ENCODE measurements at regions not wholly inside any gene's neighbourhood (a gene's known extent, or its start where the extent isn't known, plus 50 kb on each side); places are given as distances from the start of the nearest gene placed in this dataset.
"Not testable (repeated sequence)": the region's sequence is repeated elsewhere in the genome, so short reads cannot be mapped to it uniquely, and the experiment has no call there.

DNA sequence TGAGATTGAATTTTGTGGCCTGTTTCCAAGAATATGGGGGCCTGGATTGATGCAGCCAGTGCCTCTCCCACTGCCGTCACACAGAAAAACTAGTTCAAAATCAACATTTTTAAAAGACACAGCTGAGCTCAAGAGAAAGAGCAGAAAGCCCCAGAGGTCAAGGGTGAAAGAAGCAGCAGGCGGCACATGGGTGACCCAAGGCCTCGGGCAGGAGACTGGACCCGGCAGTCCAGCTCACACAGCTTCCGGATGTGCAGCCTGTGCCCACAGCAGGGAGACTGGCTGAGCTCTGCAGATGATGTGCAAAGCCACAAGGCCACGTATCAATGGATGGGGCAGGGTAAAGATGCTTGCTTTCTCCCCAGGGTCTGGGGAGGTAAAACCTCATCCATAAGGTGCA, 50.4 kb upstream of the RNF32 start:
- no peak for DNase-seq

DNA sequence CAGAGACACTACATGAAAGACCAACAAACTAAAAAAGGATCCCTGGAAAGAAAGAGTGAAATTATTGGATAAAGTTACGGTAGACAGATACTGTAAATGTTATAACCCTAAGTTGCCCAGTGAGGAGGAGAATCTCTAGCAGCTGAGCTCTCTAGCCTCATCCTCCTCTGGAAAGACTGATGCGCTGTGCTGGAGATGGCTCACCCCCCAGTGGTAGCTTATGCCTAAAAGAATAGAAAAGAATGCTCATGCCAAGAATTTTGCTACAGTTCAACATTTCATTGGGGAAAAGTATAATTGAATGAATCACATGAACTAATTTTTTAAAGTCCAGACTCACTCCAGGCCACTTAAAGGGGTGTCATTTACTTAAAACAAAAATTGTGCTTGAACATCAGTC, 50.8 kb upstream of the RNF32 start:
- no peak for DNase-seq

DNA sequence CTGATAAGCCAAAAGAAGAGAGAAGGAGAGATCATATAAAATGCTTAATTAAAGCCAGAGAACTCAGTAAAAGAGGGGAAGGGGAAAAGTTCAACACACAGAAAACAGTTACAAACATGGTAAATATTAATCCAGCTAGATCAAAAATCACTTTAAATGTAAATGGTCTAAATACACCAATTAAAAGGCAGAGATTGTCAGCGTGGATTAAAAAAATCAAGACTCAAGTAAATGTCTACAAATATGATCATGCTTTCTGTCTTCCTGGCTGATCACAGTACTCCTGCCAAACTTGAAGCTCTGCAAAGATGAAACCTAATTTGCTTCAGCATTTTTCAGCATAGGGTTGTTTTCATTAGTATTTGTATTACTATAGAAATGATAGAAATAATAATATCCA, 54.6 kb upstream of the RNF32 start:
- DNase-seq = no peak

DNA sequence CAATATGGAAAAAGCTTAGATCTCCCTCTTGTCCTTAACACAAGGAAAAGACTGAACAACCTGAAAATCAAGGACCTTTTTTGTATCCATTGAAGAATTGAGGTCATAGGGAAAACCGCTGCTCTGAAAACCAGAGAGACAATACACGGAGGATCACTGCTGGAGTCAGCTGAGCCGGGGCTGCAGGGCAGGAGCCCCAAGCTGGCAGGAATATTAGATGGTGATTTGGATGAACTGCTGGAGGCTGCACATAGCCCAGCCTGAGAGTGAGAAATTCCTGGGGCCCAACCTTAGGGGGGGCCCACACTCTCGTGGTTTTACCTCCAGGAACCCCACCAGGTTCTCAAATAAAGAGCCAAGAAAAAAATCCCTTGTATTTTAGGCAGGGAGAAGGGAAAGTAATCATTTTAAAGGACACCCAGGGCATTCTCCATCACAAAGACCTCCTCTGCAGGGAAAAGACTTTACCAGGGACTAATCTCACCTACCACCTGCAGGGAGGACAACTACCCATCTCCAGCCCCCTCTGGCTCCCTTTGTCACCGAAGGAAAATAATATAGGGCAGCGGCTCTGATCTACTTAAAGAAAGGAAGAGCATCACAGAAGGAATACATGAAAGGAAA, 55.4 kb upstream of the RNF32 start:
- DNase-seq = no peak

DNA sequence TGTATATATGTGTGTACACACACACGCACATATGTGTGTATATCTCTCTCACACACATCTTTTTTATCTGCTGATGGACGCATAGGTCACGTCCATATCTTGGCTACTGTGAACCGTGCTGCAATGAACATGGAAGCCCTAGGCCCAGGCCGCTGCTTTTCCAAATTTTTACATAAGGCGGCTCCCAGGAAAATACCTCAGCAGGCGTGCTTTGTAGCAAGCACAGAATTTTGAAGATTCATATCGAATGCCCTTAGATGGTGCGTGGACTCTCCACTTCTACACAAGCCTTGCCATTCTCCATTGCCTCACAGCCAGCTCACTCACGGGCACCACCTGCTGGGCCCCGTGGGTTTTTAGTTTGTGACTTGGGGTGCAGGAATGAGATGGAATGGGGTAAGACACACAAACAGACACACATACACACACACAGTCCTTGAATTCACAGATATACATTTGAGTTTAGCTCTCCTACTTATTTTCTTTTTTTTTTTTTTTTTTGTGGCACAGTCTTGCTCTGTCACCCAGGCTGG, 57.9 kb upstream of the RNF32 start:
- no peak for DNase-seq

DNA sequence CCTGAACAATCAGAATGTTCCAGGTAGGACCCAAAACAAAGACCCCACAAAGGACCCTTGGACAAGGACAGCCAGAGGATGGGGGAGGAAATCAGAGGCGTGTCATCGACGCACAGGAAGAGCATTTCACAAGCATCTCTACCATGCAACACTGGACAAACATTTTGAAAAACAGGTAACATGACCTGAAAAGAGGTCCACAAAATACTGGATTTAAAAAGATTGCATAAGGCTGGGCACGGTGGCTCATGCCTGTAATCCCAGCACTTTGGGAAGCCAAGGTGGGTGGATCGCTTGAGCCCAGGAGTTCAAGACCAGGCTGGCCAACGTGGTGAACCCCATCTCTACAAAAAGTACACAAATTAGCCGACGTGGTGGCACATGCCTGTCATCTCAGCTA, 60.5 kb upstream of the RNF32 start:
- no peak for DNase-seq

DNA sequence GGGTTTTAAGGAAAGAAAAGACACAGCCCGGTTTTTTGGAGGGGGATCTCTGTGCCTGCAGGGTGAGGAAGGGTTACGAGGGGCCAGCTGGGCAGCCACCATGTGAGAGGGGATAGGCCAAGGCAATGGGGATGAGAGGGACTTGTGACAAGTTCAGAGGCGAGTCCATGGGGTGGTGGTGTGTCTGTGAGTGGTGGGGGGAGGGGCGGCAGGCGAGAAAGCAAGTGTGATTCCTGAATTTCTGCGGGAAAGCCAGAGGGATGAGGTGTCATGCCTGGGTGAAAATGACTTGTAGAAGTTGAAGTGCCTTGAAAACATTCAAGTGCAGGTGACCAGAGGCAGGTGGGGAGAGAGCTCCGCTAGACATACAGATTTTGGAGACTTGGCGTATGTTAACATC, 61.0 kb upstream of the RNF32 start:
- DNase-seq = no peak

DNA sequence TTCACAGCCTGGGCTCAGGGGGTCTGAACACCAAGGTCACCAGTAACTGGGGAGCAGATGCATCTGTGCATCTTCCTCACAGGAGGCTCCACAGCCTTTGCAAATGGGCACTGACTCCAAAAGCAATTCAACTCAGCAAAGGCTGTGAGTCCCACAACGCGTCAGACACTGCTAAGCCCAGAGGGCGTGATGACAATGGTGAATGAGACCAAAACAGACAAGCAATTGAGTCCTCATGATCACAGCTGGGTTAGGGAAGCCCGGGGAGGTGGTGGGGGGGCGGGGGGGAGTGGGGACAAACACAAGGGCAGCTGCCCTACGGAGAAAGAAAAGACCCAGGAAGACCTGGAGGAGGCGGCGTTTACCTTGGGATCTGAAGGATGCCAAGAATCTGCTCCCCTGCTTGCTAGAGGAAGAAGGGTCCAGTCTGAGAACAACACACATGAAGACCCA, 61.6 kb upstream of the RNF32 start:
- no peak for DNase-seq

DNA sequence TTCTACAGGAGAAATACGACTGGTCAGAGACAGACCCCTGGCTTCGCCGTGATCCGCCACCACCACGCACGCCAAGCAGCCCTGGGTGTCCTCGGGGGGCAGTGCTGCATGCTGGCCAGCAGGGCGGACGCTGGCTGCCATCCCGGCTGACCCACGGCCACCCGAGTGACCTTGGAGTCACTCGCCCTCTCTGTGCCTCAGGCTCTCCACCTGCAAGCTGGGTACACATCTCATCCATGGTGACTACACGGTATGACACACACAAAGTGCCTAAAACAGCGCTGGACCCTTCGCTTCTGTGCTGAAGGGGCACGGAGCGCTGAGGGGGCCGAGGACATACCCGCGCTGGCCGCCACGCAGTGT, 62.0 kb upstream of the RNF32 start:
- DNase-seq = no peak

DNA sequence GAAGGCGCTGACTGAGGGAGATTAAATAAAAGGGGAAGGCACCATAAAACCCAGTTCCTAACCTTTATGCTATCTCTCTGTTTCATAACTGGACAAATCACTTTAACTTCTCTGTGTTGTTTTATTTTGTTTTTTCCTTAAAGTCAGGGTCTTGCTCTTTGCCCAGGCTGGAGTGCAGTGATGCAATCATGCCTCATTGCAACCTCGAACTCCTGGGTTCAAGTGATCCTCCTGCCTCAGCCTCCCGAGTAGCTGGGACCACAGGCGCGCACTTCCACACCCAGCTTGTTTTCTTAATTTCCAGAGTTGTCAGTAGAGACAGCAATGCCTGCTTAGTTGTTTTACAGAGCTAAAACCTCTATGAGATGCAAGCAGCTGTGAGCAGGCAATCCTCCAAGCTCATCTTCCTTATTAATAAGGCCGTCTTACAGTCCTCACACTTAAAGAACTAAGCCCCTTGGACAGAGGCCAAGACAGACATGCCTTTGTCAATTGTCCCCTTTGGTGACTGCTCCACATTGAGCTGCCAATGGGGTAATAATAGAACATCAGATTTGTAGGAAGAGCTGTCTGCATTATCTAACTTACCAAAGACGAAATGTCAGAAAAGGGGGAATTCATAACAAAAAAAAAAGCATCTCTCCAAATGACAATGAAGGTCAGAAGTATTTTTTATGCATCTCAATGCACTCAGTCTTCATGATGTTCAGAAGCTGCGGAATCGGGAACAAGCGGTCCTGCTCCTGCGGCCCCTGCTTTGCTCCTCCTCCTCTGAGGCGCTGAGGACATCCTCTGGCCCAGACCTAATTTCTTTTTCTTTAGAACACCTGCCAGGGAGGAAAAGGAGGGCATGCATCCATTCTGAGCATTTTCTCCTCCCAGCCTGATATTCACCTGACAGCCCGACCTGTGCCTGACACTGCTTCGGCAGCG, 62.7 kb upstream of the RNF32 start:
- no peak for DNase-seq

DNA sequence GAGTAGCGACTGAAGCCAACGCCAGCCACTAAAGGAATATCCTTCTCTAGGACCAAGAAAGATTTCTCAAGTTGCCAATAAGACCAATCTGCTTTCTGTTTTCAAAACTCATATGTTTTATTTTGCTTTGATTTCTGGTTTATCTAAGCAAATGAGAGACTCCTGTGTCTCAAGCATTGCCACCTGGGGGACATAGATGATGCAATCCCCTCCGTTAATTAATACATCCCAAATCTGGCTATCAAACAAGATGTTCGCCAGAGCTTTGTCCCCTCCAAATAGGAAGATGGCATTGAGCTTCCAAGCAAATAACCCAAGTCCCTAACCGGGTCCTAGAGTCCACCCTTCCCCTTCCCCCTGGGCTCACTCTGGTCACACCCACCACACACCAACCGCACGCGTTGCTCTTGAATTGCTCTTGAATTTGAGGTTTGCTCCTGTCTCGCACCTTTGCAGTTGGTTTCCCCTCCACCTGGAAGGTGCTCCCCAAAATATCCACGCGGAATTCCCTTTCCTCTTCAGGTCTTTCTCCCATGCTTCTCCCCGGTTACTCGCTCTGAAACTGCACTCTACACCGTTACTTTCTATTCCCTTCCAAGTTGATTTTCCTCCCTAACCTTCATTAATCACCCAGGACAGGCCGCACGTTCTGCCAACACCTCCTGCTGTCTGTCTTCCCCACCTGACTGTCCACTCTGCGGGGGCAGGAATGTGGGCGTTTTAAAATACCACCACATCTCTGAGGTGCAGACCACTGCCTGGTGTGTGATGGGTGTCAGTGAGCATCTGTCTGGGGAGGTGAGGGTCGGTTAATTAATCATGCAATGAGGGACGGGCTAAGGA, 64.1 kb upstream of the RNF32 start:
- DNase-seq = no peak

DNA sequence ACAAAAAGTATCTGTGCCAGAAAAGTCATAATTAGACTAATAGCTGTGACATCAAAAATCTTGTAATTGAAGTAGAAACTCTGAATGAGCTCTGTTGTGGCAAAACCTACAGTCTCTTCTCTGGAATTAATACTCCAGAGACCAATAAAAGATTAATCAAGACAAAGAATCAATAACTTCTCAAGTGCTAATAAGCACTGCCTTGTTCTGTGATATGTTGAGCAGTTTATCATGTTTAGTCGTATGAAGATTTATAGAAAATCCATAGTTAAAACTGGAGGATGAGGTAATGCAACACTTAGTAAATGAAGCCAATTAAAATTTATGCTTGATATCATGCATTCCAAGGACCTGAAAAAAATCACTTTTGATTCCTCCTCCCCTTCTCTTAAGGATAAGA, 72.3 kb upstream of the RNF32 start:
- no peak for DNase-seq

DNA sequence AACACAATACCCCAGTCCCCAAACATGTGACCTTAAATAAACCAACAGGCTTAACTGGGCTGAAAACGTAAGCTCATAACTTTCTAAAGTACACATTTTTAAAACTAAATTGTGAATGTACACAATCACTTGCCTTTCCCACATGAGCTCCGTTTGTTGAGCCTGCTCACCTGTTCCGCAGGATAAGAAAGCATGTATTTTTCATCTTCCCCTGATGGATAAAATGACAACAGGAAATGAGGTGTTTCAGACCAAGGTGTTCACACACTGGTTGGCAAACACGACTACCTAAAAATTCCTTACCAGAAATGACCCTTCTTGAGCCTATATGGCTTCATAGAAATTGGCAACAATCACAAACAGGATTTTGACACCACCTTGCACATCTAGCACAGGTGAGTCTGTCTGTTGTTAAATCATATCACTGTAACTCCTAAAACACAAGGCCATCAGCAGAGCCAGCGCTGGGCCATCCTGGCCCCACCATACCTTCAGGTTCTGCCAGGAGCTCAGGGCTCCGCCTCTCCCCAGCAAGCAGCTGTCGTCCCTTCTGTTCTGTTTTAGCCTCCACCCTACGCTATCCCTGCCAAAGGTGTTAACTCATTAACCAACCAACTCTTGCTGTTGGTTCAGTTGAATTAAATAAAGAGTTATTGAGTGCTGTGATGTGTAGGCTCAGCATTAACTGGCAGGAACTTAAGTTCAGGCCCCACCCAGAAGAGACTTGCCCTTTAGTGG, 73.6 kb upstream of the RNF32 start:
- DNase-seq = no peak

DNA sequence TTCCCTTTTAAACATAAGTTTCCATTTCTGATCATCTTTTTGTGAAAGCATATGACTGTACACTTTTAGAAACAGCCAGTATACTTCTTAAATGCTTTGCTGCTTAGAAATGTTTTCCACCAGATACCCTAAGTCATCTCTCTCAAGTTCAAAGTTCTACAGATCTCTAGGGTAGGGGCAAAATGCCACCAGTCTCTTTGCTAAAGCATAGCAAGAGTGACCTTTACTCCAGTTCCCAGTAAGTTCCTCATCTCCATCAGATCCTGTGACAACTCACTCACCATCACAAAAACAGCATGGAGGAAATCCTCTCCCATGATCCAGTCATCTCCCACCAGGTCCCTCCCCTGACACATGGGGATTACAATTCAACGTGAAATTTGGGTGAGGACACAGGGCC, 75.6 kb upstream of the RNF32 start:
- DNase-seq = not testable (repeated sequence)

DNA sequence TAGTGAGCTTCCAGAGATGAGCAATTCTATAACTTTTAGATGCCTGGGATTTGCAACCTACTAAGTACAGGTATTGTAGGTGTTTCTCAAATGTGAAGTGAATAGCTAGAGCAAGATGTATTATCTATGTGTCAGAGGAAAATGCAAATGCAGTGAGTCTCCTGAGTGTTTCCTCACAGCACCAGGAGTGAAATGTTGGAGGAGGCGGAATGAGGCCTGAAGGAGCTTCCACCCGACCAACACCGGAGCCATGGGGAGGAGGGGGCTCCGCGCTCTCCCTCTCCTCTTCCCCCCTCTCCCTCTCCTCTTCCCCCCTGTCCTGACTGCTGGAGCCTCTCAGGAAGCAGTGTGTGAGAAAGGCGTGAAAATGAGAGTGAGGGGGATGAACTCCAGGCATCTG, 79.9 kb upstream of the RNF32 start:
- DNase-seq = no peak

DNA sequence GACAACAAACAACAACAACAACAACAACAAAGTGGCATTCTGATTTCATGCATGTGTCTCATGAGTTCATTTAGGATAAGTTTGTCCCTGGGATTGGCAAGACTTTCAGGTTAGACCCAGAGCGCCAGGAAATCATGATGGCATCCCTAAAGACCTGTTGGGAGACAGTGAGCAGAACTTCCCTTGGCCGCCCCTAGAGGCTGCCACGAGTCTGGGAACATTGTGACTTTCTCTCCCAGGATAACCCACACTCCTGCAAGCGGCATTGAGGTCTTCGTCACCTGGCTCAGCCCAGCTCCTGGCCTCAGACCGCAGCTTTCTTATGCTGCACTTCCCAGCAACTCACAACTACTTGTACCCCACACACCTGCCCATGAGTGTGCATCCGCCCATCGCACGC, 80.5 kb upstream of the RNF32 start:
- DNase-seq = no peak

DNA sequence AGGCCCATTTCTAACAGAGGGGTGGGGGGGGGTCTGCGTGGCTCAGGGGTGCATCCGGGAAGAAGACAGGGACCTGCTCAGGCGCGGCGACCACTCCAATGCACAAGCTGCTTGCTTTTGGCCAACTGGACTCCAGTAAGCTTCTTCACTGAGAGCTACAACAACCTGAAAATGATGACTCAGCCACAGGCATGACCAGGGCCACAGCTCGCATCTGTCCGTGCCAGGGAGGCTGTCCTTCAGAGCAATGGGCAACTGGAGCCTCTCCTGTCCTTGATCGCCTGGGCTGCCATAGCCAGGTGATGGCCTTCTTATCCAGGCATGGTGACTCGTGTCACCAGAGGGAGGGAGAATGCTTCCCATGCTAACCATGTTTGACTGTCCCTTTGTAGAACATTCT, 81.6 kb upstream of the RNF32 start:
- no peak for DNase-seq

DNA sequence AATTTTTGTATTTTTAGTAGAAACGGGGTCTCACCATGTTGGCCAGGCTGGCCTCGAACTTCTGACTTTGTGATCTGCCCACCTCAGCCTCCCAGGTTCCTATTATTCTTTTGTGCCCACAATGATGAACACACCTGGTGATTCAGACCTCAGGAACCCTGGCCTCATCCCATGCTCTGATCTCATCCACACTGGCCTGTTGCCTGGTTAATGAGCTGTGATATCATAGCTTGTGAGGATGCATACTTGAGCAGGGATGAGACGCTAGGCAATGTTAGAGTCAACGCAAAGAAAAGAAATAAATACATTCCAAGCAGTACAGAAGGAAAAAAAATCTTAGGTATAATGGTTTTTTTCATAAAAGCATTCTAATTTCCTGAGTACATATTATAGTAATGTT, 82.4 kb upstream of the RNF32 start:
- DNase-seq = no peak

DNA sequence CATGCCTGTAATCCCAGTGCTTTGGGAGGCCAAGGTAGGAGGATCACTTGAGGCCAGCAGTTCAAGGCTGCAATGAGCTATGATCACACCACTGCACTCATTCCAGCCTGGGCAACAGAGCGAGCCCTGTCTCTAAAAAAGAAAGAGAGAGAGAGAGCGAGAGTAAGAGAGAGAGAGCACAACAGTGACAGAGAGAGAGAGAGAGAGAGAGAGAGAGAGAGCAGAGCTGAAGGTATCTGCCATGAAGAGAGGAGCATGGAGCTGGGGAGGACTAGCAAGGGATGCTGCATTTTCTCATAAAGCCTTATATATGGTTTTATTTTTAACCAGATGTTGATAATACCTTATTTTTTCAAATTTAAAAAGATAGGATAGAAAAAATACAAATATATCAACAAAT, 84.5 kb upstream of the RNF32 start:
- no peak for DNase-seq

DNA sequence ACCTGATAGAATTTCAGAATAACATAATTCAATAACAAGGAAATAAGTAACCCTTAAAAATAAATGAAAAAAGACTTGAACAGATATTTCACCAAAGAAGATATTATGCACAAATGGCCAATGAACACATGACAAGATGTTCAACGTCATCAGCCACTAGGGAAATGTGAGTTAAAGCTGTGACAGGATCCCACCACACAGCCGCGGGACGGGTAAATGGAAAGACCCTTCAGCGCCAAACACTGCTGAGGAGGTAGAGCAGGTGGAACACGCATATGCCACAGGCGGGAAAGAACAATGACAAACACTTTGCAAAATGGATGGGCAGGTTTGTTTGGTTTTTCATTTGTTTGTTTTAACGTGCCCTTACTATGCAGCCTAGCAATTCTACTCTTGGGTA, 86.1 kb upstream of the RNF32 start:
- DNase-seq = no peak

DNA sequence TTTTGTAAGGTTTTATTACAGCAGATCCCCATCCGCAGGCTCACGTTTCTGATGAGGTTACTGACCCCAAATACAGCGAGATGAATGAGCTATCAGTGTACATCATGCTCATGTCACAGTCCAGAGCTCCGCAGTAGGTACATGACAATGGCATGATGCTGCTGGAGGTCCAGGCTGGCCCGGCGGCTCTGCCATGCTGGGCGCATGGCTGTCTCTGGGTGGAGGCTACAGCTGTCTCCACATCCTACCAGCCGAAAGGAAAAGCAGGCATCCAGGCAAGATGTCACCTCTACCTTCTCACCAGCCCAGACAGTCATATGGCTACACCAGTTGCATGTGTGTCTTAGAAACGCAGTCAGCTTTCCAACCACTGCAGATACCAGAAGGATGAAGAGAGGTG, 90.9 kb upstream of the RNF32 start:
- no peak for DNase-seq

DNA sequence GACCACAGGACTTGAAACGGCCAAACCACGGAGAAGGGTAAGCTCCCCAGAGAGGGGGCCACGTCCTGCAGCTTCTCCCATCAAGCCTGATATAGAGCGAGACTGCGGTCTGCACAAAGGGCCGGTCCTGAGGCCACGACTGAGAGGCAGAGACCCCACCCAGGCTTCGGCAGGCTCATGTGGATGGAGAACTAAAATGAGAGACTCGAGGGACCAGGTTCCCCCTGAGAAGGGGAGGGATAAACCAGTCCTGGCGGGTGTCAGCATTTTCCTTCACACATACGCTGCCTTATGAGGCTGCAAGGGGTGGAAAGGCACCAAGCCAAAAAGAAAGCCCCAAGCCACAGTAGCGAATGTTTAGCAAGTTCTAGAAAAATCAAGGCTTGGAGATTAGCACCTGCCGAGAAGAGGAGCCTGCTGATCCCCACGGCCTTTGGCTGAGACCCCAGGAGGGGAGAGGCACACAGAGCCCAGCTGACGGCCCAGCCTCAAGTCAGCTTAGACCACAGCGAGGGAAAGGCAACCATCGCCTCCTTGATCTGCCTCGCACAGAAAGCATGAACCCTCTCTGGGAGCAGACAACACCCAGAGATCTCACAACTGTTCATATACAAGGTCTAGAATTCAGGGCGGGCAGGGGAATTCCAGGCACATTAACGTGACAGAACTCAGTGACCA, 92.6 kb upstream of the RNF32 start:
- no peak for DNase-seq

Data from stimulated activated naive CD4-positive, alpha-beta T cell (primary cell).